H1 (cell line): ENCODE measurements at regions not wholly inside any gene's neighbourhood (a gene's known extent, or its start where the extent isn't known, plus 50 kb on each side); places are given as distances from the start of the nearest gene placed in this dataset.
A peak's percentile ranks its signal among the peaks of the same experiment; 100 is the strongest.

Experiments used
- CTCF ChIA-PET: fragments of 300-600 bp; sonication (Branson Sonifier 250); formaldehyde crosslinking; loops from one replicate; lab custom pipeline; 2021; ENCODE audit not compliant: partially characterized antibody; lab: Charles Lee
- POLR2A ChIA-PET: fragments of 300-600 bp; sonication (Branson Sonifier 250); formaldehyde crosslinking; loops from one replicate; lab custom pipeline; 2021; ENCODE audit warnings: inconsistent platforms; ENCODE audit not compliant: partially characterized antibody; lab: Charles Lee
- DNase-seq, 2 experiments: peaks; one replicate each; pipeline versions ENCODE4 v3.0.0 to v3.0.0-alpha.2; 2010 to 2022; ENCODE audit warnings: low spot score in 2 of 2, low read depth in 1 of 2, mixed read lengths in 1 of 2
- FAIRE-seq: peaks from 2 replicates; lab custom pipeline; 2011; peaks lifted over from hg19 to GRCh38; lab: Jason Lieb, UNC
- H2AFZ ChIP-seq: 2 replicates; pipeline ENCODE4 v1.8.1; 2012; ENCODE audit warnings: low read length, inconsistent platforms
- H2AK5ac ChIP-seq: 2 replicates; pipeline ENCODE4 v1.6.1; 2013; ENCODE audit warnings: low read depth, low read length
- H2BK120ac ChIP-seq: replicated peaks from 2 replicates; pipeline ENCODE3; 2013; ENCODE audit warnings: low read depth, low read length, inconsistent platforms
- H2BK12ac ChIP-seq: 2 replicates; pipeline ENCODE4 v1.6.1; 2013; ENCODE audit warnings: low read depth, low read length
- H2BK15ac ChIP-seq: 2 replicates; pipeline ENCODE4 v1.6.1; 2013; ENCODE audit warnings: low read length
- H2BK20ac ChIP-seq: 2 replicates; pipeline ENCODE4 v1.6.1; 2013; ENCODE audit warnings: low read length
- H2BK5ac ChIP-seq: 2 replicates; pipeline ENCODE4 v1.6.1; 2013; ENCODE audit warnings: low read depth, low read length
- H3K14ac ChIP-seq: 2 replicates; pipeline ENCODE4 v1.6.1; 2013; ENCODE audit warnings: inconsistent platforms; ENCODE audit not compliant: insufficient read length
- H3K18ac ChIP-seq: 2 replicates; pipeline ENCODE4 v1.6.1; 2013; ENCODE audit warnings: low read length; ENCODE audit errors: extremely low read depth
- H3K23ac ChIP-seq: 2 replicates; pipeline ENCODE4 v1.6.1; 2013; ENCODE audit warnings: inconsistent platforms; ENCODE audit not compliant: insufficient read length
- H3K23me2 ChIP-seq: 2 replicates; pipeline ENCODE4 v1.6.1; 2013; ENCODE audit warnings: low read depth, low read length
- H3K27ac ChIP-seq: 2 replicates; pipeline ENCODE4 v1.6.1; 2011; ENCODE audit warnings: low read depth, low read length, inconsistent platforms
- H3K27me3 ChIP-seq, 4 experiments: replicated peaks in 1 of 4; 1 replicate in 1 of 4; 2 replicates in 3 of 4; pipeline versions ENCODE4 v1.6.1 to v1.8.1; 2011 to 2013; ENCODE audit warnings: low read length in 3 of 4, mild to moderate bottlenecking in 3 of 4, inconsistent platforms in 2 of 4, mixed read lengths in 2 of 4, moderate library complexity in 1 of 4; ENCODE audit not compliant: control insufficient read depth in 3 of 4, insufficient read depth in 3 of 4; ENCODE audit errors: extremely low read depth in 1 of 4
- H3K36me3 ChIP-seq, 4 experiments: 2 replicates each; pipeline versions ENCODE4 v1.6.1 to v1.8.1; 2011 to 2013; ENCODE audit warnings: mild to moderate bottlenecking in 4 of 4, low read length in 3 of 4, moderate library complexity in 2 of 4, control low read depth in 1 of 4, inconsistent platforms in 1 of 4; ENCODE audit not compliant: insufficient read depth in 4 of 4, control insufficient read depth in 2 of 4
- H3K4ac ChIP-seq: replicated peaks from 2 replicates; pipeline ENCODE3; 2013; ENCODE audit warnings: low read length, low read depth, mixed read lengths, inconsistent platforms; ENCODE audit not compliant: insufficient read length
- H3K4me1 ChIP-seq, 4 experiments: replicated peaks in 1 of 4; 1 replicate in 1 of 4; 2 replicates in 3 of 4; pipeline versions ENCODE4 v1.6.1 to v1.8.1; 2011 to 2013; ENCODE audit warnings: low read length in 3 of 4, inconsistent platforms in 2 of 4, mixed read lengths in 1 of 4; ENCODE audit not compliant: insufficient read depth in 4 of 4, control insufficient read depth in 3 of 4
- H3K4me2 ChIP-seq, 2 experiments: 2 replicates each; pipeline versions ENCODE4 v1.6.1 to v1.8.1; 2011 to 2013; ENCODE audit warnings: low read depth in 2 of 2, low read length in 2 of 2, control low read depth in 1 of 2, inconsistent platforms in 1 of 2, mild to moderate bottlenecking in 1 of 2; ENCODE audit not compliant: insufficient read depth in 1 of 2
- H3K4me3 ChIP-seq, 4 experiments: fragments of 200-600, 300-600 bp in 1 of 4; sonication (generic), shearing (Covaris generic), sonication (Bioruptor Twin) in 1 of 4; 2 replicates each; pipeline versions ENCODE4 v1.5.1 to v1.8.1; 2011 to 2016; ENCODE audit warnings: low read length in 4 of 4, low read depth in 3 of 4, control low read depth in 2 of 4, inconsistent platforms in 2 of 4, mild to moderate bottlenecking in 2 of 4, mixed read lengths in 1 of 4, moderate library complexity in 1 of 4; ENCODE audit not compliant: insufficient read depth in 2 of 4; ENCODE audit errors: extremely low read depth in 1 of 4
- H3K56ac ChIP-seq: replicated peaks from 2 replicates; pipeline ENCODE3; 2013; ENCODE audit warnings: low read depth, mild to moderate bottlenecking, mixed read lengths, low read length, inconsistent platforms; ENCODE audit not compliant: insufficient read length
- H3K79me1 ChIP-seq: 2 replicates; pipeline ENCODE4 v1.6.1; 2013; ENCODE audit warnings: low read depth, low read length, control low read depth
- H3K79me2 ChIP-seq, 2 experiments: 2 replicates each; pipeline versions ENCODE4 v1.6.1 to v1.8.1; 2012 to 2013; ENCODE audit warnings: low read length in 2 of 2, mild to moderate bottlenecking in 2 of 2, inconsistent platforms in 1 of 2; ENCODE audit not compliant: insufficient read depth in 2 of 2, control insufficient read depth in 1 of 2
- H3K9ac ChIP-seq, 4 experiments: replicated peaks in 1 of 4; 1 replicate in 1 of 4; 2 replicates in 3 of 4; pipeline versions ENCODE4 v1.6.1 to v1.8.1; 2011 to 2013; ENCODE audit warnings: low read depth in 3 of 4, low read length in 3 of 4, control low read depth in 2 of 4, mild to moderate bottlenecking in 2 of 4, moderate library complexity in 2 of 4, inconsistent platforms in 1 of 4; ENCODE audit errors: extremely low read depth in 1 of 4
- H3K9me3 ChIP-seq, 2 experiments: 2 replicates each; pipeline versions ENCODE4 v1.6.1 to v1.8.1; 2012 to 2013; ENCODE audit warnings: mild to moderate bottlenecking in 2 of 2, moderate library complexity in 2 of 2, control low read depth in 1 of 2, inconsistent platforms in 1 of 2, low read depth in 1 of 2, low read length in 1 of 2, mixed read lengths in 1 of 2; ENCODE audit not compliant: insufficient read depth in 2 of 2
- H4K20me1 ChIP-seq, 2 experiments: replicated peaks in 1 of 2; 2 replicates each; pipeline versions ENCODE3 to v1.8.1; 2011 to 2013; ENCODE audit warnings: inconsistent platforms in 2 of 2, low read length in 2 of 2, mild to moderate bottlenecking in 1 of 2; ENCODE audit not compliant: insufficient read depth in 2 of 2, control insufficient read depth in 1 of 2
- H4K5ac ChIP-seq: 2 replicates; pipeline ENCODE4 v1.6.1; 2013; ENCODE audit warnings: low read length, low read depth, mixed read lengths, inconsistent platforms; ENCODE audit not compliant: insufficient read length
- H4K8ac ChIP-seq: 2 replicates; pipeline ENCODE4 v1.8.0; 2013; ENCODE audit warnings: mild to moderate bottlenecking, moderate library complexity, low read length, inconsistent platforms; ENCODE audit not compliant: insufficient read depth; ENCODE audit errors: extremely low read depth
- H4K91ac ChIP-seq: replicated peaks from 2 replicates; pipeline ENCODE3; 2013; ENCODE audit warnings: low read length, mixed read lengths, inconsistent platforms; ENCODE audit not compliant: insufficient read length
- EZH2 ChIP-seq: fragments of 200-600 bp; sonication (generic); IDR thresholded peaks from 2 replicates; pipeline ENCODE4 v1.7.1; 2012; ENCODE audit warnings: low read depth, mild to moderate bottlenecking, moderate library complexity, low read length, inconsistent platforms; ENCODE audit not compliant: severe bottlenecking
- MAFK ChIP-seq: IDR thresholded peaks from 2 replicates; pipeline ENCODE4 v1.6.1; 2012; ENCODE audit warnings: low read depth, mild to moderate bottlenecking, improper control_type of control experiment, low read length
- YY1 ChIP-seq: IDR thresholded peaks from 2 replicates; pipeline ENCODE4 v1.6.1; 2011; ENCODE audit warnings: low read depth, mild to moderate bottlenecking, low read length
- ZNF274 ChIP-seq: IDR thresholded peaks from 2 replicates; pipeline ENCODE4 v1.7.0; 2012; ENCODE audit warnings: low read length, borderline replicate concordance; ENCODE audit errors: extremely low read depth
- WGBS, 2 experiments: shearing (Covaris generic) in 1 of 2; methylation state at CpG; one replicate each; pipeline versions ENCODE4 v1.1.6 to v1.1.7; 2013 to 2015; ENCODE audit warnings: low lambda C conversion rate in 2 of 2, mixed read lengths in 2 of 2, inconsistent platforms in 1 of 2, low coverage in 1 of 2, missing lambda C conversion rate in 1 of 2; ENCODE audit not compliant: insufficient replicate concordance in 2 of 2, insufficient coverage in 1 of 2, insufficient read length in 1 of 2; ENCODE audit errors: extremely low coverage in 1 of 2, missing lambda C conversion rate in 1 of 2; 5-methylcytosine and 5-hydroxymethylcytosine counted together

GRCh38 chr5:138661291-138661960, 86.2 kb upstream of the HSPA9 start:
- no peaks in the 10 kb centered on the region for H3K79me2 ChIP-seq
- no peaks in the 10 kb centered on the region for H4K20me1 ChIP-seq
- H3K27ac ChIP-seq: no peak overlapping the region
- 96% methylated on average over 19 of the region's 19 CpGs; no CpG with 5 or more reads in 1 of the 2 experiments for WGBS, 2 experiments
- H2BK120ac ChIP-seq: no peak overlapping the region
- no peak overlapping the region for H3K18ac ChIP-seq
- H3K9me3 ChIP-seq: no peaks in the 10 kb centered on the region
- H3K23ac ChIP-seq: no peak overlapping the region
- no peak overlapping the region for H2BK5ac ChIP-seq
- H4K5ac ChIP-seq: no peak overlapping the region
- no peaks in the 10 kb centered on the region; a peak in 1 of 7 replicates for H3K27me3 ChIP-seq
- no peak overlapping the region for H3K4me3 ChIP-seq
- no peak overlapping the region for H3K14ac ChIP-seq
- H3K79me1 ChIP-seq: no peaks in the 10 kb centered on the region
- H4K91ac ChIP-seq: peak overlapping the region; percentile 10
- H3K4me1 ChIP-seq: peaks cover 0 to 5% (median 2%) of the 10 kb centered on the region in 4 experiments; a peak in 3 of 7 replicates
- H3K23me2 ChIP-seq: no peaks in the 10 kb centered on the region; the same call in 1 of the 2 replicates
- no peak overlapping the region for H3K56ac ChIP-seq
- TF ChIP-seq MAFK (no peak), YY1 (peak; percentile 80), ZNF274 (no peak), EZH2 (no peak)
- no peak for FAIRE-seq
- no peak overlapping the region for H2AK5ac ChIP-seq
- H2AFZ ChIP-seq: 0 out of 2 replicates have a peak overlapping the region, but pooled peaks have one; percentile 84
- H2BK20ac ChIP-seq: no peak overlapping the region
- POLR2A ChIA-PET: interaction anchor here (0.9 kb wide), 1 partner anchor 15 kb away, joined by 3 read pairs; no protein-coding TSS in a partner anchor
- H3K36me3 ChIP-seq: no peaks in the 10 kb centered on the region
- CTCF ChIA-PET: interaction anchor here (1.1 to 1.9 kb wide), 4 partner anchors 10 to 64 kb away, joined by 3 to 6 read pairs (median 4); no protein-coding TSS in a partner anchor
- no peak overlapping the region for H3K4me2 ChIP-seq
- peak overlapping the region; percentile 61; the same call in 1 of the 2 replicates for H2BK15ac ChIP-seq
- H4K8ac ChIP-seq: peak overlapping the region; percentile 28; the same call in 1 of the 2 replicates
- DNase-seq: no peak
- H2BK12ac ChIP-seq: peak overlapping the region; percentile 9; the same call in 1 of the 2 replicates
- H3K9ac ChIP-seq: no peak overlapping the region
- no peak overlapping the region for H3K4ac ChIP-seq
